Endothelial cell (in vitro differentiated cells): ENCODE measurements at regions not wholly inside any gene's neighbourhood (a gene's known extent, or its start where the extent isn't known, plus 50 kb on each side); places are given as distances from the start of the nearest gene placed in this dataset.

ENCODE experiments used
- DNase-seq: peaks from one replicate; pipeline ENCODE4 v3.0.0; 2021; ENCODE audit warnings: low spot score
- H3K27ac Mint-ChIP-seq: one replicate; pipeline ENCODE4 v1.8.0; 2021; ENCODE audit warnings: mixed read lengths, inconsistent platforms; ENCODE audit not compliant: unreplicated experiment
- H3K27me3 Mint-ChIP-seq: one replicate; pipeline ENCODE4 v1.8.0; 2021; ENCODE audit warnings: mild to moderate bottlenecking, moderate library complexity, mixed read lengths, inconsistent platforms; ENCODE audit not compliant: unreplicated experiment
- H3K36me3 Mint-ChIP-seq: one replicate; pipeline ENCODE4 v1.8.0; 2021; ENCODE audit warnings: mild to moderate bottlenecking, low read depth, mixed read lengths, inconsistent platforms; ENCODE audit not compliant: unreplicated experiment
- H3K4me1 Mint-ChIP-seq: one replicate; pipeline ENCODE4 v1.8.0; 2021; ENCODE audit warnings: mild to moderate bottlenecking, mixed read lengths, inconsistent platforms; ENCODE audit not compliant: unreplicated experiment
- H3K4me3 Mint-ChIP-seq: one replicate; pipeline ENCODE4 v1.8.0; 2021; ENCODE audit warnings: mild to moderate bottlenecking, mixed read lengths, inconsistent platforms; ENCODE audit not compliant: unreplicated experiment
- H3K9me3 Mint-ChIP-seq: one replicate; pipeline ENCODE4 v1.8.0; 2021; ENCODE audit warnings: mixed read lengths, inconsistent platforms; ENCODE audit not compliant: unreplicated experiment
- TF ChIP-seq, protein P1 (sequence below): fragments of 200-600 bp; sonication (generic); IDR thresholded peaks from one replicate; pipeline ENCODE4 v1.5.0; 2021; ENCODE audit warnings: antibody characterized with exemption; ENCODE audit not compliant: unreplicated experiment

DNA sequence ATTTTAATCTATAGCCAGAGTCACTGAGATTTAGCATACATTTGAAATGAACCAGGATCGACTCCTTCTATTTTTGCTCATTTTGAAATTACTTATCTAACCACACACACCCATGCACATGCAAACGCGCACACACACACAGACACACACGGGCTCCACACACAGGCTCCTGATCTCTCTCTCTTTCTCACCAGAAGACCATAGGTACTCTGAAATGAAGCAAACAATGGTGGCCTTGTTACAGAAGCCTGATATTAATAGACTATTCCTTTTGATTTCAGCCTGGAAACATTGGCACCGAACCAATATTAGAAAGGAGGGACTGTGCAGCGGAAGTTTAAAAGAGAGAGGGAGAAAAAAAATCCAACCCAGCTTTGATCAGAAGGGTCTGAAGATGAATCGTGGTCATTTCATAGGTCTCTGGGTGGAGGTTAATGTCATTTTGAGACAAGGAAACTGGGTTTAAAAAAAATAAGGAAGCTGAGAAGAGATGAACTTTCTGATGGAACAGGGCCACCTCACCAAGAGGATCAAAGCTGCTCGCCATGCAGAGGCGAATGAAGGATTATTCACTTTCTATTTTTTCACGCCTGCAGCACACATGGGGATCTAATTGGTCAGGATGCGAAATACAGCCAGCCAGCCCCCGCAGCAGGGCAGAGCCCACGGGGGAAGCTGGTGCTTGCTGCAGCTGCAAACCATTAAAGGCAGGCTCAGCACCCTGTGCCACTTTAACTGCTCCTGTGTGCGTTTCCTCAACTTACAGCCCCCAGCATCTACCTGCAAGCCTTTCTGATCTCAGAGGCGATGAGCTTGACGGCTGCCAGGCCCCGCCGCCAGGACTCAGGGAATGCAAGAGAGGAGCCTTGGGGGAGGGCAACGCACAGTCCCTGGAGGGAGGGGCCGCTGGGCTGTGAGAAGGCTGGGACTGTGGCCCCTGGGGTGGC is 88.8 kb downstream of the HES1 start:
- H3K27ac Mint-ChIP-seq, result no peak overlapping the region
- H3K9me3 Mint-ChIP-seq, result no peaks in the 10 kb centered on the region
- peaks cover 10% of the 10 kb centered on the region for H3K4me1 Mint-ChIP-seq
- peak overlapping the region; percentile 33 for H3K4me3 Mint-ChIP-seq
- peaks cover 9% of the 10 kb centered on the region for H3K27me3 Mint-ChIP-seq
- TF ChIP-seq, protein P1, sequence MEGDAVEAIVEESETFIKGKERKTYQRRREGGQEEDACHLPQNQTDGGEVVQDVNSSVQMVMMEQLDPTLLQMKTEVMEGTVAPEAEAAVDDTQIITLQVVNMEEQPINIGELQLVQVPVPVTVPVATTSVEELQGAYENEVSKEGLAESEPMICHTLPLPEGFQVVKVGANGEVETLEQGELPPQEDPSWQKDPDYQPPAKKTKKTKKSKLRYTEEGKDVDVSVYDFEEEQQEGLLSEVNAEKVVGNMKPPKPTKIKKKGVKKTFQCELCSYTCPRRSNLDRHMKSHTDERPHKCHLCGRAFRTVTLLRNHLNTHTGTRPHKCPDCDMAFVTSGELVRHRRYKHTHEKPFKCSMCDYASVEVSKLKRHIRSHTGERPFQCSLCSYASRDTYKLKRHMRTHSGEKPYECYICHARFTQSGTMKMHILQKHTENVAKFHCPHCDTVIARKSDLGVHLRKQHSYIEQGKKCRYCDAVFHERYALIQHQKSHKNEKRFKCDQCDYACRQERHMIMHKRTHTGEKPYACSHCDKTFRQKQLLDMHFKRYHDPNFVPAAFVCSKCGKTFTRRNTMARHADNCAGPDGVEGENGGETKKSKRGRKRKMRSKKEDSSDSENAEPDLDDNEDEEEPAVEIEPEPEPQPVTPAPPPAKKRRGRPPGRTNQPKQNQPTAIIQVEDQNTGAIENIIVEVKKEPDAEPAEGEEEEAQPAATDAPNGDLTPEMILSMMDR, result no peak
- H3K36me3 Mint-ChIP-seq, result no peaks in the 10 kb centered on the region
- DNase-seq, result no peak

DNA sequence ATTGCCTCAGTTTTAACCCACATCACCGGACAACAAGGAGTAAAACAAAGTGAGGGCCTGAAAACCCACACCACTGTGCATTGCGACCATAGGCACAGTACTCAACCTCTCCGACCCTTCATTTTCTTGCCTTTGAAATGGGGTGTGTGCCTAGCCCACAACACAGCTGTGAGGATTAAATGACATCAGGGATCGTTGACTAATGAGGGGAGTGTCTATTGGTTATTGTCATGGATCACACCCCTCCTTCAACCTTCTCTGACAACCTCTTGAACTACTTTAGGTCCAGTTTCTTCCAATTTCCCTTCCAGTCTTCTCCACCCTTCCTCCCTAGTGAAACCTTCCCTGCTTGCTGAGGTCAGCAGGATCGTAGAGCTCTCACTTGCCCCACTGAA is 89.5 kb downstream of the HES1 start:
- Mint-ChIP-seq H3K4me3 (no peak overlapping the region), H3K27me3 (peaks cover 6% of the 10 kb centered on the region), H3K36me3 (no peaks in the 10 kb centered on the region), H3K9me3 (no peaks in the 10 kb centered on the region), H3K27ac (no peak overlapping the region), H3K4me1 (peaks cover 10% of the 10 kb centered on the region)
- DNase-seq, result no peak
- TF ChIP-seq, protein P1, result no peak

DNA sequence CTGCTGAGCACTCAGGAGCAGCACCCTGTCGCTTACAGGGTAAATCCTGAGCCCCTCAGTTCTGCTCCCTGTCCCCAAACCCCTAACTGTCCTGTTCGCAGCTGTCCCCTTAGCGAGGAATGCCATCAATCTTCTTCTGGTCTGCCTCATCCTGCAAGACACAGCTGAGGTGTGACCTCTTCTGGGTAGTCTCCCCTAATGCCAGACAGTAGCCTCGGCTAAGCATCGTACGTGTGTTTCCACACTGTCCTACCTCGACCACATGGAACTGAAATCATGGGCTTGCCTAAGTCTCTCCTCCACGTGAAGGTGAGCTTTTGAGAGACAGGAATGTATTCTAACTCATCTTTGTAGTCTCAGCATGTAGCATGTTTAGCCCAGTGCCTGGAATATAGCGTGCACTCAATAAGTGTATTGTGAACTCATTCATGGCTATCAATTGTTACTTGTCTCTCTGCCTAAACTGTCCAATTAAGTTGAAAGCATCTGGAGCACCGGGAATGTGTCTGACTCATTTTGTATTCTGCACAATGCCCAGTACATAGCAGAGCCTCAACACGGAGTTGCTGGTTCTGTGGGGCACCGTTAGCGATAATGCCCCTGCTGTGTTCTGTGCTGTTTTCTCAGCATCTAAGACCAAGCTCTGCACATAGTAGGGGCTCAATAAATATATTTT is 90.2 kb downstream of the HES1 start:
- Mint-ChIP-seq H3K27me3 (peaks cover 6% of the 10 kb centered on the region), H3K9me3 (no peaks in the 10 kb centered on the region), H3K36me3 (no peaks in the 10 kb centered on the region), H3K4me1 (peaks cover 10% of the 10 kb centered on the region), H3K4me3 (no peak overlapping the region), H3K27ac (no peak overlapping the region)
- no peak for DNase-seq
- TF ChIP-seq, protein P1, result no peak

DNA sequence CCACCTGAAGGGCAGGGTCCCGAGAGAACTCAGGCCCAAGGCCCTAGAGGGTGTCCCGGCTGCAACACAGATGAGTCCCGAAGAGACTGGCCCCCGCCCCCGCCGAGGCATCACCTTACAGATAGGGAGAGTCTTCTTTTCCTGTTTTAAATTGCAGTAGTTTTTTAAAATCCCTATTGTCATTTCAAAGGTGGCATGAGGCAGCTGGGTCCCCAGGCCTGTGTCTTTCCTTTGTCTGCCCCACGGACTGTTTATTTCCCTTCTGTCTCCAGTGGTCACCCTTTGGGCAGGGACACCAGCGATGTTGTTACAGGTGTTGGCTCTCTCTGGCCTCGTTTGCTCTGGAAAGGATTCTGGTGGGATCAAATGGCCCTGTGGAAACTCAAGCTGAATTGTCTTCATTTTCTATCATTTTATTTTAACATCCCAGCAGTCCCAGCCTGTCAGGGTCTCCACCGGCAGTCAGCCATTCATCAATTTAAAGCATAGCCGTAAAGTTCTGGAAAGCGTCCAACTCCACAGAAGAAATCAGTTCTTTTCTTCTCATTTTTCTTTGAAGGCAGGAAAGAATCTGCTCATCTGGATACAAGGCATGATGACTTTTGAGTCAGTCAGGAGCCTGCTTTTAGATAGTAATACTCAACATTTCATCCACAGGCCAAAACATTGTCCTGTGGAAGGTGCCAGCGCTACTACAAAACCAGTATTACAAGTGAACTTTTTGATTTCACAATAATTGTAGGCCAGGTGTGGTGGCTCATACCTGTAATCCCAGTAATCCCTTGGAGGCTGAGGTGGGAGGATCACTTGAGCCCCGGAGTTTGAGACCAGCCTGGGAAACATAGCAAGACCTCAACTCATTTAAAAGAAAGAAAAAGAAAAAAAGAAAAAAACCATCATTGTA is 96.2 kb downstream of the HES1 start:
- TF ChIP-seq, protein P1, result no peak
- H3K4me1 Mint-ChIP-seq, result peaks cover 3% of the 10 kb centered on the region
- H3K4me3 Mint-ChIP-seq, result no peak overlapping the region
- no peaks in the 10 kb centered on the region for H3K9me3 Mint-ChIP-seq
- DNase-seq, result no peak
- H3K27ac Mint-ChIP-seq, result no peak overlapping the region
- H3K27me3 Mint-ChIP-seq, result no peaks in the 10 kb centered on the region
- H3K36me3 Mint-ChIP-seq, result no peaks in the 10 kb centered on the region
